BLaER1 (cell line): ENCODE measurements at regions not wholly inside any gene's neighbourhood (a gene's known extent, or its start where the extent isn't known, plus 50 kb on each side); places are given as distances from the start of the nearest gene placed in this dataset.
"Not testable (repeated sequence)": the region's sequence is repeated elsewhere in the genome, so short reads cannot be mapped to it uniquely, and the experiment has no call there.

Experiments used
- H3K27ac ChIP-seq: shearing (Covaris generic); formaldehyde crosslinking; 2 replicates; pipeline ENCODE4 v1.8.1; 2022
- H3K27me3 ChIP-seq: shearing (Covaris generic); formaldehyde crosslinking; 2 replicates; pipeline ENCODE4 v1.8.1; 2022
- H3K36me3 ChIP-seq: shearing (Covaris generic); formaldehyde crosslinking; 2 replicates; pipeline ENCODE4 v1.8.1; 2022
- H3K4me1 ChIP-seq: shearing (Covaris generic); formaldehyde crosslinking; 2 replicates; pipeline ENCODE4 v1.8.1; 2022
- H3K4me2 ChIP-seq: shearing (Covaris generic); formaldehyde crosslinking; 2 replicates; pipeline ENCODE4 v1.8.1; 2022
- H3K4me3 ChIP-seq: shearing (Covaris generic); formaldehyde crosslinking; 2 replicates; pipeline ENCODE4 v1.8.1; 2022
- H3K9ac ChIP-seq: shearing (Covaris generic); formaldehyde crosslinking; 2 replicates; pipeline ENCODE4 v1.8.1; 2022
- H3K9me3 ChIP-seq: shearing (Covaris generic); formaldehyde crosslinking; 2 replicates; pipeline ENCODE4 v1.8.1; 2022
- H4K20me1 ChIP-seq: shearing (Covaris generic); formaldehyde crosslinking; 2 replicates; pipeline ENCODE4 v1.8.1; 2022
- Cebpa-rat ChIP-seq: shearing (Covaris generic); IDR thresholded peaks from 2 replicates; pipeline ENCODE4 v1.8.1; 2022

GRCh38 chr17:31684901-31685300, 174.1 kb downstream of the COPRS start:
- H3K36me3 ChIP-seq: no peaks in the 10 kb centered on the region
- no peak overlapping the region for H3K4me2 ChIP-seq
- H3K27ac ChIP-seq: no peak overlapping the region
- no peaks in the 10 kb centered on the region for H3K4me1 ChIP-seq
- H3K9me3 ChIP-seq: no peaks in the 10 kb centered on the region
- no peak for TF ChIP-seq Cebpa-rat
- H3K4me3 ChIP-seq: no peak overlapping the region
- H3K27me3 ChIP-seq: no peaks in the 10 kb centered on the region
- no peaks in the 10 kb centered on the region for H4K20me1 ChIP-seq
- H3K9ac ChIP-seq: no peak overlapping the region

GRCh38 chr17:31680126-31680525, 178.9 kb downstream of the COPRS start:
- no peak for TF ChIP-seq Cebpa-rat
- no peak overlapping the region for H3K9ac ChIP-seq
- H3K27me3 ChIP-seq: no peaks in the 10 kb centered on the region
- H3K9me3 ChIP-seq: no peaks in the 10 kb centered on the region
- no peak overlapping the region for H3K27ac ChIP-seq
- H3K4me2 ChIP-seq: no peak overlapping the region
- no peaks in the 10 kb centered on the region for H3K36me3 ChIP-seq
- no peaks in the 10 kb centered on the region for H4K20me1 ChIP-seq
- H3K4me3 ChIP-seq: no peak overlapping the region
- no peaks in the 10 kb centered on the region for H3K4me1 ChIP-seq

- no peak overlapping the region for H3K4me2 ChIP-seq
- no peak for TF ChIP-seq Cebpa-rat
Measured at GRCh38 chr17:31679667-31680066, 179.4 kb downstream of the COPRS start.

DNA sequence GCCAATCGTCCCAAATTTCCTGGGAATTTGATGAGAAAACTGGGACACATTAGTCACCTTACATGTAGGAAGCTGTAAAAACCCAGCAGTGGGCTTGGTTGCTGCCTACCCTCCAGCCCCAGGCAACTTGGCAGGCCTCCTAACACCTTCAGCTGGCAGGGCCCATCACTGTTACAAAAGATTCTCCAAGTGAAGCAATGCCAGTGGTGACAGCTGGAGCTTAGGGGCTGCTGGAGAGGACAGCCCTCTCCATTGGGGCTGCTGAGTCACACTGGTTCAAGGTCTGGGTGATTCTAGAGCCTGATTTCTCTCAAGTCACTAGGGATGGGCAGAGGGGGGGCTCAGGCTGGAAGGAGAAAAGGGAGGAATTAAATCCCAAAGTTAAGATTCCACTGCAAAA, 180.6 kb downstream of the COPRS start:
- H3K4me3 ChIP-seq: no peak overlapping the region
- no peak for TF ChIP-seq Cebpa-rat

More at GRCh38 chr17:31679667-31680066, 179.4 kb downstream of the COPRS start:
- Histone ChIP-seq H4K20me1 (no peaks in the 10 kb centered on the region), H3K4me3 (no peak overlapping the region), H3K27ac (no peak overlapping the region), H3K36me3 (no peaks in the 10 kb centered on the region), H3K27me3 (no peaks in the 10 kb centered on the region), H3K4me1 (no peaks in the 10 kb centered on the region), H3K9ac (no peak overlapping the region), H3K9me3 (no peaks in the 10 kb centered on the region)

DNA sequence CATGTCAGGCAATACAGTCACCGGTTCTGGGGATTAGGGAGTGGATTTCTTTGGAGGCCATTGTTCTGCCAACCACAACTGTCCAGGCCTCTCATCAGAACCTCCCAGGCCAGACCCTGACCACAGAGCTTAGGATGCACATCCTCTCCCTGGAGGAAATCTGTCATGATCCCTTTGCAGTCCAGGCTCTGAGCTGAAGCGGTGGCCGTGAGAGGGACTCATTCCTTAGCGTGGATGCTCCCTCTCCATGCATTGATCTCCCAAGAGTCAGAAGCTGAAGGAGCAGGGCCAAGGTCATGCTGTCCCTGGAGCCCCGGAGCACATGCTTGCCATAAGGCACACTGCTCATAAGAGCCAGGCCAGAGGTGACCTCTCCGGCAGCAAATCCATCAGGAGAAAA, 181.4 kb downstream of the COPRS start:
- H3K4me2 ChIP-seq: no peak overlapping the region
- H3K27me3 ChIP-seq: no peaks in the 10 kb centered on the region
- TF ChIP-seq Cebpa-rat: no peak
- H4K20me1 ChIP-seq: no peaks in the 10 kb centered on the region
- no peak overlapping the region for H3K27ac ChIP-seq
- H3K36me3 ChIP-seq: no peaks in the 10 kb centered on the region
- H3K4me1 ChIP-seq: no peaks in the 10 kb centered on the region
- H3K4me3 ChIP-seq: no peak overlapping the region
- no peaks in the 10 kb centered on the region for H3K9me3 ChIP-seq
- H3K9ac ChIP-seq: no peak overlapping the region

More for the DNA sequence above, 180.6 kb downstream of the COPRS start:
- Histone ChIP-seq H3K4me1 (no peaks in the 10 kb centered on the region), H3K4me2 (no peak overlapping the region), H3K9me3 (no peaks in the 10 kb centered on the region), H3K9ac (no peak overlapping the region), H3K27me3 (no peaks in the 10 kb centered on the region), H4K20me1 (no peaks in the 10 kb centered on the region), H3K27ac (no peak overlapping the region), H3K36me3 (no peaks in the 10 kb centered on the region)

DNA sequence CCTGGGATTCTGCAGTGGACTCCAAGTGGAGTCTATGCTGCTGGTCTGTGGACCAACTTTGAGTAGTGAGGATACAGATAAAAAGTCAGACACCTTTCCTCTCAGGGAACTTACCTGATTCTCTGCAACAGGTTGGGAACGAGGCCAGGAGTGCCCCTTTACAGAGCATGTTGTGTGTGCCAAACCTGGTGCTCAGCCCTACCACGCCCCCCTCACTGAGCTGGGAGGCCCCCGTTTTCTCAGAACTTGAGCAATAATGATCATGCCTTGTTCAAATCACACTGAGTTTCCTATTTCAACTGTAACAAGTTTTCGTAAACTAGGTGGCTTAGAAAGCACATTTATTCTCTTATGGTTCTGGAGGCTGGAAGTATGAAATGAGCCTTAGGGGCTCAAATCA, 182.0 kb downstream of the COPRS start:
- TF ChIP-seq Cebpa-rat: no peak

DNA sequence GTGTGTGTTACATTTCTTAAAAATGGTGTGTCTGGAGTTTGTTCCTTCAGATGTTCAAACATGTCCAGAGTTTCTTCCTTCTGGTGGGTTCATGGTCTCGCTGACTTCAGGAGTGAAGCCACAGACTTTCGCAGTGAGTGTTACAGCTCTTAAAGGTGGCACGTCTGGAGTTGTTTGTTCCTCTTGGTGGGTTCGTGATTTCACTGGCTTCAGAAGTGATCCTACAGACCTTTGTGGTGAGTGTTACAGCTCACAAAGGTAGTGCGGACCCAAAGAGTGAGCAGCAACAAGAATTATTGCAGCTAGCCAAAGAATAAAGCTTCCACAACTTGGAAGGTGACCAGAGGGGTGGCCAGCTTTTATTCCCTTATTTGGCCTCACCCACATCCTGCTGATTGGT, 183.7 kb downstream of the COPRS start:
- H3K4me3 ChIP-seq, H3K27me3 ChIP-seq, H3K4me1 ChIP-seq, H3K36me3 ChIP-seq, H3K9ac ChIP-seq, H3K9me3 ChIP-seq, H4K20me1 ChIP-seq, H3K27ac ChIP-seq, H3K4me2 ChIP-seq: not testable (repeated sequence)

More for the DNA sequence above, 182.0 kb downstream of the COPRS start:
- H3K9ac ChIP-seq: no peak overlapping the region
- H3K4me1 ChIP-seq: no peaks in the 10 kb centered on the region
- H3K9me3 ChIP-seq: no peaks in the 10 kb centered on the region
- no peaks in the 10 kb centered on the region for H3K36me3 ChIP-seq
- H3K27ac ChIP-seq: no peak overlapping the region
- no peak overlapping the region for H3K4me2 ChIP-seq
- H4K20me1 ChIP-seq: no peaks in the 10 kb centered on the region
- no peaks in the 10 kb centered on the region for H3K27me3 ChIP-seq
- no peak overlapping the region for H3K4me3 ChIP-seq

DNA sequence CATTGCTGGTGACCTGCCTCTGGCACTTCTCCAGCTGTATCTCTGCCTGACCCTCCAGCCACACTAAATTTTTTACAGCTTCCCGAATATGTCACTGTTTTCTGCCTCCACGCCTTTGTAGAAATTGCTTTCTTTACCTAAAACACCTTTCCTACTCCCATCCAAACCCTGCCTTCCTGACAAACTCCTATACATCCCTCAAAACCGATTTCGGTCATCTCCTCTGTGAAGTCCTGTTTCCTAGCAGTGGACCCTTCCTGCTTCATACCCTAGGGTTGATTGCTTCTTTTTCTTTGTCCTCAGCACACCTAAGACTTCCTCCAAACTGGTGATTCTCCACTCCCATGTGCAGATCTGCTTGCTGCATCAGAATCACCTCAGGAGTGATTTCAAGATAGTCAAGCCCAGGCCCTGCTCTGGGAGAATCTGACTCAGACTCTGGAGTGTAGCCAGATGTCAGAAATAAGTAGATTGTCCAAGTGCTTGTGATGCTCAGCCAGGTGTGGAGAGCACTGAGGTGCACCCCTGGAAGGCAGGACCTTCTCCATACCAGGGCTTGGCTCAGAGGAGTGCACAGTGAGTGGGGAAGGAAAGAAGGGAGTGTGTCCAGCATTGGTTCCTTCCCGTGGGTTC, 184.2 kb downstream of the COPRS start:
- no peaks in the 10 kb centered on the region for H4K20me1 ChIP-seq
- H3K9ac ChIP-seq: no peak overlapping the region
- H3K4me3 ChIP-seq: no peak overlapping the region
- no peaks in the 10 kb centered on the region; the same call in 1 of the 2 replicates for H3K9me3 ChIP-seq
- no peak overlapping the region for H3K27ac ChIP-seq
- no peak for TF ChIP-seq Cebpa-rat
- no peak overlapping the region for H3K4me2 ChIP-seq
- no peaks in the 10 kb centered on the region for H3K27me3 ChIP-seq
- H3K36me3 ChIP-seq: no peaks in the 10 kb centered on the region
- no peaks in the 10 kb centered on the region for H3K4me1 ChIP-seq

DNA sequence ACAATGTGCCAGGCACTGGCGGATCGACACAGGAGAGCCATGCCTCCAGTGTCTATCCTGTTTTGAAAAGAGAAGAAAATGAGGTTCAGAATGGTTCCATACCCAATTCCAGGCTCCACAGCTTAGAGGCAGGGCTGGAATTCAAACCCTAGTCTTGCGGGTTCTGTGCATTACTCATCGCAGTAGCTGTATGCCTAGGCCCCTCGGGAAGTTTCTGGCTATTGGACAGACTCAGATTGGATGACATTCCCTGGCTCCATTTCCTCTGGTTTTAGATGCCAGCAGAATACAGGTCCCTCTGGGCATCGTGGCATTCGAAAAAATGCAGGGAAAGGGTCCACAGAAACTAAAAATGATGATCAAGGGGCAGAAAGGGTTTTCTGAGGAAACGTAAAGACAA, 184.7 kb downstream of the COPRS start:
- Histone ChIP-seq H3K9me3 (no peaks in the 10 kb centered on the region; the same call in 1 of the 2 replicates), H3K36me3 (no peaks in the 10 kb centered on the region), H4K20me1 (no peaks in the 10 kb centered on the region), H3K4me3 (no peak overlapping the region), H3K4me1 (no peaks in the 10 kb centered on the region), H3K27ac (no peak overlapping the region), H3K27me3 (no peaks in the 10 kb centered on the region), H3K9ac (no peak overlapping the region), H3K4me2 (no peak overlapping the region)
- no peak for TF ChIP-seq Cebpa-rat

DNA sequence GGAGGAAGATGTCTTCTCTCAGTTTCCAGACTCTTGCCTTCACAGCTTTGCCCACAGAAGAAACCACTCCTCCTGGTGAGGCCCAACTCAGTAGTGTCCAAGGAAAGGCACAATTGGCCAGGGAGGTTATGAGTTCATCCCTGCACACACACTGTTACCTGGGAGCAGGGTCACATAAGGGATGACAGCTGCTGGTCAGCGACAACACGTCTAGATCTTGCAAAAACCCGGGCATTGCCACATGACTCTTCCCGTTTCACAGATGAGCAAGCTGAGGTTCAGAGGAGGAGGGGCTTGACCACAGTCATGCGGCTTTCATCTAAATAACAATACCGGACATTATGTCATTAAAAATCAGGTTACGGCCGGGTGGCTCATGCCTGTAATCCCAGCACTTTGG, 186.0 kb downstream of the COPRS start:
- Histone ChIP-seq H3K27me3 (no peaks in the 10 kb centered on the region), H3K4me2 (no peak overlapping the region), H3K4me3 (no peak overlapping the region), H3K27ac (no peak overlapping the region), H4K20me1 (no peaks in the 10 kb centered on the region), H3K9ac (no peak overlapping the region), H3K4me1 (no peaks in the 10 kb centered on the region), H3K36me3 (no peaks in the 10 kb centered on the region), H3K9me3 (no peaks in the 10 kb centered on the region; the same call in 1 of the 2 replicates)
- TF ChIP-seq Cebpa-rat: no peak

DNA sequence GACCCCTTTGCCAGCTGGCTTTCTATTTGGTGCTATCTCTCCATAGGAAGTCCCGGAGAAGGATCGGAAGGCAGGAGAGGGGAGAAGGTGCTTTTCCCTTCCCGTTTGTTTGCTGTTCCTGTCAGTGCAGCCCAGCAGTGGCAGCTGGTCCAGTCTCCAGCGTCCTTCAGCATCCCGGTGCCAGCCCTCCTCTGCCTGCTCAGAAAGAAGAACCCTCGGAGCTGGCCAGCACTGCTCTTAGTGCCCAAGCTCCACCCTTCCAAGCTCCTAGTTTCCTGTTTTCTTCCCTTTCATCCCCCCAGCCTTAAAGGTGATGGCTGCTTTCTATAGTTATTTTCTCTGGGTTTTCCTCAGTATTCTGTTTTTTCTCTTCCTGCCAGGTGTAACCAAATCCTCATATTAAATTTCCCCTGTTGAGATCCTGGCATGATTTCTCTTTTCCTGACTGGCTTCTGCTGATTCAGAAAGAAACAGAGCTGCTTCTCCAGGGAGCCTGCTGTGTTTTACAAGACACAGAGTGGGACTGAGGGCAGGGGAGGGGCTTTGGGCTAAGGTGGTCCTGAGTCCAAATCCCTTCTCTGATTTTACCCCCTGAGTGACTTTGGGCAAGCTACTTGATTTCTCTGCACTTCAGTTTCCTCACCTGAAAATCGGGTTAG, 186.8 kb downstream of the COPRS start:
- TF ChIP-seq Cebpa-rat: no peak
- no peaks in the 10 kb centered on the region for H4K20me1 ChIP-seq
- H3K9me3 ChIP-seq: no peaks in the 10 kb centered on the region; the same call in 1 of the 2 replicates
- H3K4me1 ChIP-seq: no peaks in the 10 kb centered on the region
- H3K9ac ChIP-seq: no peak overlapping the region
- H3K27me3 ChIP-seq: no peaks in the 10 kb centered on the region
- H3K4me3 ChIP-seq: no peak overlapping the region
- no peak overlapping the region for H3K27ac ChIP-seq
- H3K4me2 ChIP-seq: no peak overlapping the region
- no peaks in the 10 kb centered on the region for H3K36me3 ChIP-seq
